GM18868 (cell line): ENCODE measurements at regions not wholly inside any gene's neighbourhood (a gene's known extent, or its start where the extent isn't known, plus 50 kb on each side); places are given as distances from the start of the nearest gene placed in this dataset.
A peak's percentile ranks its signal among the peaks of the same experiment; 100 is the strongest.

Experiments used
- ATAC-seq: cut with Tn5 transposase; IDR thresholded peaks from one replicate; pipeline ENCODE4 v1.9.1; 2021; ENCODE audit warnings: mild to moderate bottlenecking, moderate library complexity; ENCODE audit not compliant: unreplicated experiment

- no peak for ATAC-seq
Measured at GRCh38 chr2:76270096-76270710, 559.5 kb upstream of the GCFC2 start.

- ATAC-seq, result no peak
Measured at GRCh38 chr2:76268902-76269620, 558.3 kb upstream of the GCFC2 start.

GRCh38 chr2:76268484-76268883, 557.8 kb upstream of the GCFC2 start:
- ATAC-seq, result no peak

- ATAC-seq, result no peak
Measured at GRCh38 chr2:76257802-76258201, 547.1 kb upstream of the GCFC2 start.

GRCh38 chr2:76256458-76257088, 545.9 kb upstream of the GCFC2 start:
- ATAC-seq, result no peak

- ATAC-seq, result no peak
Measured at GRCh38 chr2:76252704-76253103, 542.0 kb upstream of the GCFC2 start.

- peak; percentile 51 for ATAC-seq
Measured at GRCh38 chr2:76251342-76251741, 540.6 kb upstream of the GCFC2 start.

GRCh38 chr2:76247006-76247405, 536.3 kb upstream of the GCFC2 start:
- no peak for ATAC-seq

GRCh38 chr2:76211991-76212985, 501.6 kb upstream of the GCFC2 start:
- peak; percentile 72 for ATAC-seq

GRCh38 chr2:76210551-76210950, 499.8 kb upstream of the GCFC2 start:
- no peak for ATAC-seq

- peak; percentile 75 for ATAC-seq
Measured at GRCh38 chr2:76204048-76204447, 493.3 kb upstream of the GCFC2 start.

GRCh38 chr2:76202866-76203265, 492.2 kb upstream of the GCFC2 start:
- ATAC-seq, result no peak

GRCh38 chr2:76197842-76198448, 487.2 kb upstream of the GCFC2 start:
- ATAC-seq, result peak; percentile 80

- no peak for ATAC-seq
Measured at GRCh38 chr2:76197428-76197827, 486.7 kb upstream of the GCFC2 start.

- no peak for ATAC-seq
Measured at GRCh38 chr2:76194031-76194775, 483.5 kb upstream of the GCFC2 start.

GRCh38 chr2:76193089-76193488, 482.4 kb upstream of the GCFC2 start:
- ATAC-seq, result no peak

GRCh38 chr2:76188334-76189008, 477.8 kb upstream of the GCFC2 start:
- ATAC-seq, result no peak

GRCh38 chr2:76187415-76187814, 476.7 kb upstream of the GCFC2 start:
- ATAC-seq, result no peak

GRCh38 chr2:76180676-76181075, 470.0 kb upstream of the GCFC2 start:
- ATAC-seq, result no peak
